DND-41 (cell line): ENCODE measurements at regions not wholly inside any gene's neighbourhood (a gene's known extent, or its start where the extent isn't known, plus 50 kb on each side); places are given as distances from the start of the nearest gene placed in this dataset.

Experiments used
- CTCF ChIP-seq: IDR thresholded peaks from 2 replicates; pipeline ENCODE4 v1.5.1; 2012; ENCODE audit warnings: borderline replicate concordance, low read length, moderate library complexity, mild to moderate bottlenecking; ENCODE audit not compliant: poor library complexity, severe bottlenecking; ENCODE audit errors: extremely low read depth
- EZH2 ChIP-seq: IDR thresholded peaks from 3 replicates; pipeline ENCODE4 v1.6.1; 2012; ENCODE audit warnings: borderline replicate concordance, low read depth, mild to moderate bottlenecking, moderate library complexity, low read length, inconsistent platforms; ENCODE audit not compliant: severe bottlenecking

GRCh38 chr15:77843546-77843945 is 210.8 kb upstream of the LINGO1 start:
- TF ChIP-seq CTCF (no peak), EZH2 (no peak)
